GM10248 (cell line): ENCODE measurements at regions not wholly inside any gene's neighbourhood (a gene's known extent, or its start where the extent isn't known, plus 50 kb on each side); places are given as distances from the start of the nearest gene placed in this dataset.

ENCODE experiments used
- CTCF ChIA-PET: fragments of 300-600 bp; sonication (Branson Sonifier 250); formaldehyde crosslinking; extraction: SDS; loops from one replicate; lab custom pipeline; 2021; ENCODE audit warnings: antibody characterized with exemption; lab: Yijun Ruan, JAX
- POLR2A ChIA-PET: fragments of 350-650 bp; sonication (Branson Sonifier 250); formaldehyde crosslinking; extraction: SDS; loops from one replicate; lab custom pipeline; 2020; ENCODE audit warnings: antibody characterized with exemption; lab: Yijun Ruan, JAX
- DNase-seq: peaks from one replicate; pipeline ENCODE4 v3.0.0; 2012; ENCODE audit errors: extremely low spot score
- TF ChIP-seq, protein P1 (sequence below): IDR thresholded peaks from 2 replicates; pipeline ENCODE4 v1.5.1; 2012; ENCODE audit warnings: mild to moderate bottlenecking, low read depth; ENCODE audit errors: extremely low read depth, missing control alignments, control extremely low read depth

DNA sequence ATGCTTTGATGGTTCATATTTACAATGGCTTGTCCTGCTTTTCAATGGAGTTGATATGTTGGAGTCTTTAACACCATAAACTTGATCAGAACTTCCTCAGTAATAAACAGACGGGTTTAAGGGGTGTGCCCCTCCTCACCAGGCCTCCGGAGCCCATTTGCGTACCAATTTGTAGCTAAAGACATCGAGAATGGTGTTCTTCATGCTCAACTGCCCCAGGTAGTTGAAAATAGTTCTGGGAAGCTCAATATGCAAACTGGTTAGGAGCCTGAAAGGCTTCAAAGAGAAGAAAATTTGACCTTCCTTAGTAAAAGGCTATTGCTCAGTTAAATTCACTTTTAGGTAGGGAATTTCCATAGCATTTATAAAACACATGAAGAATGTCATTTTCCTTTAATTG lies 68.1 kb upstream of the RRP15 start:
- TF ChIP-seq, protein P1, sequence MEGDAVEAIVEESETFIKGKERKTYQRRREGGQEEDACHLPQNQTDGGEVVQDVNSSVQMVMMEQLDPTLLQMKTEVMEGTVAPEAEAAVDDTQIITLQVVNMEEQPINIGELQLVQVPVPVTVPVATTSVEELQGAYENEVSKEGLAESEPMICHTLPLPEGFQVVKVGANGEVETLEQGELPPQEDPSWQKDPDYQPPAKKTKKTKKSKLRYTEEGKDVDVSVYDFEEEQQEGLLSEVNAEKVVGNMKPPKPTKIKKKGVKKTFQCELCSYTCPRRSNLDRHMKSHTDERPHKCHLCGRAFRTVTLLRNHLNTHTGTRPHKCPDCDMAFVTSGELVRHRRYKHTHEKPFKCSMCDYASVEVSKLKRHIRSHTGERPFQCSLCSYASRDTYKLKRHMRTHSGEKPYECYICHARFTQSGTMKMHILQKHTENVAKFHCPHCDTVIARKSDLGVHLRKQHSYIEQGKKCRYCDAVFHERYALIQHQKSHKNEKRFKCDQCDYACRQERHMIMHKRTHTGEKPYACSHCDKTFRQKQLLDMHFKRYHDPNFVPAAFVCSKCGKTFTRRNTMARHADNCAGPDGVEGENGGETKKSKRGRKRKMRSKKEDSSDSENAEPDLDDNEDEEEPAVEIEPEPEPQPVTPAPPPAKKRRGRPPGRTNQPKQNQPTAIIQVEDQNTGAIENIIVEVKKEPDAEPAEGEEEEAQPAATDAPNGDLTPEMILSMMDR: no peak
- ChIA-PET POLR2A (no interaction called here), CTCF (no interaction called here)
- no peak for DNase-seq

DNA sequence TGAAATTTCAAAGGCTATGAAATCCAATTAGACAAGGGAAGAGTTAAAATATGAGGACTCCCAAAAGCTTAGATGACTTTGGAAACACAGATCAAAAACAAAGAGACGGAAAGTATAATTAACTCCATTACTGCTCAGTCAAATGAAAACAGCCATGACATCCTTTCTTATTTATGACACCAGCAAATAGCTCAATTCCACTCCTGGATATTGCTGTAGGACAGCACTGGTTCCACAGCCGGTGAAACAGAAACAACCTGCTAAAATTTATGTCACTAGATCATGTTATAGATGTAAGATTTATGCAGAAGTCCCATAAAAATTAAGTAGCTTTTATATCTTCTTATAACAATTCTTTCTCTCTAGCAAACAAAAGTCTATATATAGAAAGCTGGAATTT lies 65.6 kb upstream of the RRP15 start:
- CTCF ChIA-PET: interaction anchor here (1.3 kb wide), 2 partner anchors 9 to 10 kb away, joined by 3 to 4 read pairs; no protein-coding TSS in a partner anchor

DNA sequence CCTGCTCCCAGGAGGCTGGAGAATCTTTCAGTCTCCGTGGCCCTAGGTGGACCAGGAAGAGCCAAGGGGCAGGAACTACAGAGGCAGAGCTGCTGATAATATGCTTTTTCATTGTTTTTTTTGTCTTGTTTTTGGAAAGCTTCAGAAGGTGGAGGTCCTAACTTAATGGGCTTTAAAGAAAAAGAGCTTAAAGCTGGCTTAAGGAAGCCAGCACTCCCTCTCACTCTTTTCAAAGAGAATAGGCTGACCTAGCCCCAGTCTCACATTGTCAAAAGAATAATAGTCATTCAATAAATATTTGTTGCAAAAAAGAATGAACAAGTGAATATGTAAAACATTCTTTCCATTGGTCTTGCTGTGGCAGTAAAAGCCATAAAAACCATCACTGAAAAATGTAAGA lies 61.0 kb upstream of the RRP15 start:
- ChIA-PET POLR2A (no interaction called here), CTCF (no interaction called here)
- TF ChIP-seq, protein P1: no peak
- no peak for DNase-seq

More for the DNA sequence above, 65.6 kb upstream of the RRP15 start:
- POLR2A ChIA-PET: no interaction called here
- TF ChIP-seq, protein P1: no peak
- no peak for DNase-seq

DNA sequence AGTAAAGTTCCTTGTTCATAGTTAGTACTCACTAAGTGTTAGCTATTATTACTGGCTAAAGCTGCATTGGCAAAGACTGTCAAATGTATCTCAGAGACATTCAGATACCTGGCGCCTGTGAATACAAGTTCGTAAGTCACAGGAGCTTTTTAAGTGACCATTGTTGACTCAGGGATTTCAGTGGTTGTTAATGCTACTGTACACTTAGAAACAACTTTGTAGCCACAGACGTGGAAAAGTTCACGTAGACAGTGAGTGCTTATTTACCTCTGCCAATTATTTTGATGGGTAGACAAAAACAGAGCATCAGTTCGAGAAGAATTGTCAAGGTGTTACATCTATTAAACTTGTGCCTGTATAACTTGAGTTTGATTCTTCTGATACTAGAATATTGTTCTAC lies 59.1 kb upstream of the RRP15 start:
- TF ChIP-seq, protein P1: no peak
- ChIA-PET CTCF (no interaction called here), POLR2A (no interaction called here)
- no peak for DNase-seq
